K562 (cell line): ENCODE measurements at regions not wholly inside any gene's neighbourhood (a gene's known extent, or its start where the extent isn't known, plus 50 kb on each side); places are given as distances from the start of the nearest gene placed in this dataset.
"Not testable (repeated sequence)": the region's sequence is repeated elsewhere in the genome, so short reads cannot be mapped to it uniquely, and the experiment has no call there.

ENCODE experiments used
- ATAC-seq: fragments of 200-7000 bp; cut with Tn5 transposase; 3 replicates; pipeline ENCODE4 v1.9.1; 2020; ENCODE audit warnings: moderate library complexity
- BruUV-seq: library from RNA; stranded (reverse); fragments of 400-500 nt; replicated peaks from 2 replicates; lab custom pipeline; 2021; lab: Mats Ljungman, UMichigan
- CTCF ChIA-PET: fragments of 300-600 bp; formaldehyde crosslinking; extraction: SDS; loops from one replicate; lab custom pipeline; 2021; ENCODE audit warnings: low intra/inter-chr PET ratio; lab: Yijun Ruan, JAX
- POLR2A ChIA-PET: fragments of 300-600, 350-650 bp; sonication (Branson Sonifier 250); formaldehyde crosslinking; extraction: SDS; loops from one replicate; lab custom pipeline; 2021; ENCODE audit warnings: antibody characterized with exemption, inconsistent platforms; lab: Yijun Ruan, JAX
- DNase-seq, 4 experiments: peaks; one replicate each; pipeline versions ENCODE4 v3.0.0 to v3.0.0-alpha.2; 2011 to 2018; ENCODE audit warnings: low spot score in 3 of 4, mixed read lengths in 3 of 4; ENCODE audit errors: extremely low read depth in 1 of 4
- FAIRE-seq: peaks from 2 replicates; lab custom pipeline; 2011; peaks lifted over from hg19 to GRCh38; lab: Jason Lieb, UNC
- H2AFZ ChIP-seq: 2 replicates; pipeline ENCODE4 v1.6.0; 2011; ENCODE audit warnings: low read depth, low read length, control low read depth, inconsistent platforms
- H3K27ac ChIP-seq: fragments of 200-600 bp; 3 replicates; pipeline ENCODE4 v1.8.0; 2011; ENCODE audit warnings: low read depth, mild to moderate bottlenecking, control low read depth, inconsistent platforms, low read length, moderate library complexity, mixed read lengths; ENCODE audit errors: extremely low read depth
- H3K27me3 ChIP-seq, 2 experiments: fragments of 300-600 bp in 1 of 2; 2 replicates in 1 of 2; 3 replicates in 1 of 2; pipeline versions ENCODE4 v1.6.0 to v1.8.0; 2011; ENCODE audit warnings: inconsistent platforms in 2 of 2, low read length in 2 of 2, mild to moderate bottlenecking in 1 of 2, mixed read lengths in 1 of 2, moderate library complexity in 1 of 2; ENCODE audit not compliant: control insufficient read depth in 2 of 2, insufficient read depth in 2 of 2
- H3K36me3 ChIP-seq: fragments of 300-600 bp; 3 replicates; pipeline ENCODE4 v1.8.0; 2011; ENCODE audit warnings: mild to moderate bottlenecking, low read length, inconsistent platforms; ENCODE audit not compliant: control insufficient read depth, insufficient read depth
- H3K4me1 ChIP-seq, 2 experiments: fragments of 200-600 bp in 1 of 2; replicated peaks in 1 of 2; 2 replicates in 1 of 2; 3 replicates in 1 of 2; pipeline versions ENCODE4 v1.5.1 to v1.8.0; 2011; ENCODE audit warnings: inconsistent platforms in 2 of 2, low read length in 2 of 2, mild to moderate bottlenecking in 1 of 2, mixed read lengths in 1 of 2, moderate library complexity in 1 of 2; ENCODE audit not compliant: control insufficient read depth in 2 of 2, insufficient read depth in 2 of 2
- H3K4me2 ChIP-seq: 2 replicates; pipeline ENCODE4 v1.6.1; 2011; ENCODE audit warnings: low read length, control low read depth, inconsistent platforms, mixed read lengths; ENCODE audit not compliant: insufficient read depth
- H3K4me3 ChIP-seq: fragments of 200-600 bp; sonication (generic), shearing (Covaris generic); 2 replicates; pipeline ENCODE4 v1.5.1; 2016; ENCODE audit warnings: control low read depth, inconsistent platforms
- H3K79me2 ChIP-seq: fragments of 200-600 bp; 3 replicates; pipeline ENCODE4 v1.8.0; 2011; ENCODE audit warnings: low read length, inconsistent platforms; ENCODE audit not compliant: control insufficient read depth, insufficient read depth
- H3K9ac ChIP-seq, 2 experiments: 2 replicates each; pipeline versions ENCODE4 v1.6.0 to v1.6.1; 2011; ENCODE audit warnings: low read depth in 2 of 2, low read length in 2 of 2, control low read depth in 1 of 2, inconsistent platforms in 1 of 2, mild to moderate bottlenecking in 1 of 2, mixed read lengths in 1 of 2; ENCODE audit not compliant: insufficient read depth in 1 of 2
- H3K9me1 ChIP-seq: one replicate; pipeline ENCODE4 v1.6.0; 2011; ENCODE audit warnings: inconsistent platforms, mild to moderate bottlenecking, low read length, moderate library complexity; ENCODE audit not compliant: control insufficient read depth, insufficient read depth
- H3K9me3 ChIP-seq: replicated peaks from 2 replicates; pipeline ENCODE4 v1.5.1; 2011; ENCODE audit warnings: low read depth, low read length, inconsistent platforms; ENCODE audit not compliant: control insufficient read depth, insufficient read depth
- H4K20me1 ChIP-seq: replicated peaks from 2 replicates; pipeline ENCODE4 v1.6.1; 2011; ENCODE audit warnings: low read length, inconsistent platforms, mixed read lengths; ENCODE audit not compliant: control insufficient read depth, insufficient read depth
- NFYB ChIP-seq: IDR thresholded peaks from 2 replicates; pipeline ENCODE4 v1.6.1; 2011; ENCODE audit warnings: mild to moderate bottlenecking, moderate library complexity; ENCODE audit not compliant: insufficient read length; ENCODE audit errors: extremely low read depth
- TOE1 ChIP-seq, 2 experiments: fragments of 450-650 bp in 1 of 2; sonication (generic) in 1 of 2; formaldehyde crosslinking in 1 of 2; IDR thresholded peaks; 2 replicates each; pipeline versions ENCODE4 v1.7.1 to v1.8.0; 2016 to 2022; ENCODE audit warnings: borderline replicate concordance in 2 of 2, mild to moderate bottlenecking in 2 of 2, antibody characterized with exemption in 1 of 2, inconsistent platforms in 1 of 2, low read depth in 1 of 2, missing genetic modification reagents in 1 of 2, moderate library complexity in 1 of 2
- ZNF12 ChIP-seq: sonication (generic); formaldehyde crosslinking; IDR thresholded peaks from 2 replicates; pipeline ENCODE4 v1.4.0; 2020; ENCODE audit warnings: mild to moderate bottlenecking, missing genetic modification reagents
- ZNF316 ChIP-seq: fragments of 450-650 bp; IDR thresholded peaks from 2 replicates; pipeline ENCODE4 v1.6.1; 2016
- WGBS: fragments of 100-300 bp; shearing (Covaris generic); methylation state at CpG from one replicate; pipeline ENCODE4 v1.1.6; 2016; ENCODE audit warnings: low coverage, mixed read lengths; ENCODE audit not compliant: insufficient coverage; ENCODE audit errors: missing lambda C conversion rate; 5-methylcytosine and 5-hydroxymethylcytosine counted together
- in situ Hi-C: fragments of 300-500 bp; cut with MboI; formaldehyde crosslinking; loops from 4 replicates; pipeline ENCODE4 v1.15.0; 2018; ENCODE audit warnings: inconsistent platforms, mixed read lengths
- intact Hi-C: fragments of 100-400 bp; cut with micrococcal nuclease; formaldehyde crosslinking; loops from 2 replicates; pipeline ENCODE4 v1.14.2; 2022

GRCh38 chr3:16076564-16076963 is 97.9 kb upstream of the GALNT15 start:
- intact Hi-C loops = no loop called here
- H3K36me3 ChIP-seq = no peaks in the 10 kb centered on the region
- H3K4me1 ChIP-seq = no peaks in the 10 kb centered on the region
- ChIA-PET POLR2A (no interaction called here), CTCF (no interaction called here)
- no peaks in the 10 kb centered on the region for H3K79me2 ChIP-seq
- DNase-seq (no peak), FAIRE-seq (no peak), ATAC-seq (no peak)
- no peak overlapping the region for H2AFZ ChIP-seq
- H3K4me2 ChIP-seq = no peak overlapping the region
- no peak overlapping the region for H3K4me3 ChIP-seq
- no peak overlapping the region for H3K9ac ChIP-seq
- no peaks in the 10 kb centered on the region; the same call in 1 of the 2 replicates for H3K9me3 ChIP-seq
- peak; percentile 88; the same call in 1 of the 2 replicates for TF ChIP-seq ZNF12
- no peak for TF ChIP-seq TOE1 (IDR thresholded peaks at IDR 0.05; ENCODE audit: borderline replicate concordance)
- TF ChIP-seq TOE1 (CRISPR knock-in tag; IDR thresholded peaks at IDR 0.05; ENCODE audit: borderline replicate concordance, low read depth) = no peak
- no peaks in the 10 kb centered on the region for H3K27me3 ChIP-seq
- no TSS peak for BruUV-seq
- no peaks in the 10 kb centered on the region for H4K20me1 ChIP-seq
- H3K9me1 ChIP-seq = no peaks in the 10 kb centered on the region
- 7% methylated on average over 2 of the region's 2 CpGs for WGBS
- in situ Hi-C loops = no loop called here
- H3K27ac ChIP-seq = no peak overlapping the region

DNA sequence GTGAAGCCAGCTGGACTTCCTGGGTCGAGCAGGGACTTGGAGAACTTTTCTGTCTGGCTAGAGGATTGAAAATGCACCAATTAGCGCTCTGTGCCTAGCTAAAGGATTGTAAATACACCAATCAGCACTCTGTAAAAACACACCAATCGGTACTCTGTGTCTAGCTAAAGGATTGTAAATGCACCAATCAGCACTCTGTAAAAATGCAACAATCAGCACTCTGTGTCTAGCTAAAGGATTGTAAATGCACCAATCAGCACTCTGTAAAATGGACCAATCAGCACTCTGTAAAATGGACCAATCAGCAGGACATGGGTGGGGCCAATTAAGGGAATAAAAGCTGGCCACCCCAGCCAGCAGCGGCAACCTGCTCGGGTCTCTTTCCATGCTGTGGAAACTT is 97.3 kb upstream of the GALNT15 start:
- H3K4me3 ChIP-seq, H3K9me1 ChIP-seq, H2AFZ ChIP-seq, ATAC-seq, FAIRE-seq, H3K4me1 ChIP-seq, H3K9ac ChIP-seq, H3K27me3 ChIP-seq, H3K79me2 ChIP-seq, BruUV-seq, H4K20me1 ChIP-seq, intact Hi-C loops, CTCF ChIA-PET, H3K36me3 ChIP-seq, H3K4me2 ChIP-seq, in situ Hi-C loops, DNase-seq, H3K27ac ChIP-seq: not testable (repeated sequence)
- POLR2A ChIA-PET = interaction anchor here (1.1 kb wide), 1 partner anchor 9 kb away, joined by 5 read pairs; no protein-coding TSS in a partner anchor
- WGBS = 1% methylated on average over 5 of the region's 5 CpGs
- TF ChIP-seq ZNF316 = peak; percentile 61
- peak; percentile 59 for TF ChIP-seq NFYB
- TF ChIP-seq, all 486 proteins: peak for 2; not testable (repeated sequence) for 484
- H3K9me3 ChIP-seq = not testable (repeated sequence)

DNA sequence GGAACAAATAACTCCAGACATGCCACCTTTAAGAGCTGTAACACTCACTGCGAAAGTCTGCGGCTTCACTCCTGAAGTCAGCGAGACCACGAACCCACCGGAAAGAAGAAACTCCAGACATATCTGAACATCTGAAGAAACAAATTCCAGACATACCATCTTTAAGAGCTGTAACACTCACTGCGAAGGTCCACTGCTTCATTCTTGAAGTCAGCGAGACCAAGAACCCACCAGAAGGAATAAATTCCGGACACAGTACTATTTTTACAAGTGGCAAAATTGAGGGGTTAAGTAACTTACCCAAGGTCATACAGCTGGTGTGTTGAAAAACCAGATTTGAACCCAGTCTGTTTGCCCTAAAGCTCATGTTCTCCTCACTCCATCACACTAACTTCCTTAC is 96.8 kb upstream of the GALNT15 start:
- H3K4me2 ChIP-seq, H3K9ac ChIP-seq, H3K4me1 ChIP-seq, H3K27me3 ChIP-seq, BruUV-seq, ATAC-seq, H3K9me1 ChIP-seq, H3K36me3 ChIP-seq, H3K79me2 ChIP-seq, H4K20me1 ChIP-seq, in situ Hi-C loops, CTCF ChIA-PET, H3K4me3 ChIP-seq, H3K27ac ChIP-seq, H3K9me3 ChIP-seq, intact Hi-C loops, H2AFZ ChIP-seq, DNase-seq, FAIRE-seq: not testable (repeated sequence)
- POLR2A ChIA-PET = interaction anchor here (1.1 kb wide), 1 partner anchor 9 kb away, joined by 5 read pairs; no protein-coding TSS in a partner anchor
- 25% methylated on average over 8 of the region's 8 CpGs for WGBS
